ENCODE measurements at regions not wholly inside any gene's neighbourhood (a gene's known extent, or its start where the extent isn't known, plus 50 kb on each side); places are given as distances from the start of the nearest gene placed in this dataset.
"Not testable (repeated sequence)": the region's sequence is repeated elsewhere in the genome, so short reads cannot be mapped to it uniquely, and the experiment has no call there.

GRCh38 chr12:75699251-75699650 lies 187.8 kb upstream of the KRR1 start:
- DNase-seq: no peak

- no peak for DNase-seq
Measured at GRCh38 chr12:75698052-75698451, 186.6 kb upstream of the KRR1 start.

- no peak for DNase-seq
Measured at GRCh38 chr12:75695926-75696325, 184.5 kb upstream of the KRR1 start.

DNA sequence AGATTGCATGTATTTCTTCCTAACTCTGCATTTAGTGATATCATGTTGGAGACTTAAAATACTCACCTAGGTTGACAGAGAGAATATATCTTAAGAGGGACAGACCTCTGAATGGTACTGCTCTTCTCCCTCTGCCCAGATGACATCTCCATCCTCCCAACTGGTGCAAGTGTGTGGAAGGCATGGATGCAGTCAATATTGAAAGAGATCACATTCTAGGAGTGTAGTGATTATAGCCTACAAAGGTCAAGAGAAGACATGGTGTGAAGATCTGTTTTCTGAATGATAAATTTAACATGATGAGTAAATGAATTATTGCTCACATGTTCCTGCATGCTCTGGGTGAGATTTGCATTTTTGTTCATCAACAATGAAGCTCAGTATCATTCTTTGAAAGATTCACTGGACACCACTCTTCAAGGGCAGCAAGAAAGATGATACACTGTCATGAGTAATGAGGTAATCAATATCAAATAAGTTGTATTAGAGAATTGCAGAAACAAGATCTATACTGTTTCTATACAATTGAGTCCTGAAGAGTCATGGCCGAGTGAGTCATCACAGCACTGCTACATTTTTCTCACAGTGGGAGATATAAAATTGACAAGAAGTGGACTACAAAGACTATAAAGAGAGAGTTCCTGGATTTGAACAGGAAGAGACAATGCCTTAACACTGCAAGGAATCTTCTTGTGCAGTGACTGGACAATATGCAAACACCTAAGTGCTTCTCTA lies 183.3 kb upstream of the KRR1 start:
- no peak for DNase-seq

GRCh38 chr12:75692876-75693275 lies 181.5 kb upstream of the KRR1 start:
- DNase-seq: no peak

GRCh38 chr12:75690296-75690955 lies 179.0 kb upstream of the KRR1 start:
- DNase-seq: no peak

DNA sequence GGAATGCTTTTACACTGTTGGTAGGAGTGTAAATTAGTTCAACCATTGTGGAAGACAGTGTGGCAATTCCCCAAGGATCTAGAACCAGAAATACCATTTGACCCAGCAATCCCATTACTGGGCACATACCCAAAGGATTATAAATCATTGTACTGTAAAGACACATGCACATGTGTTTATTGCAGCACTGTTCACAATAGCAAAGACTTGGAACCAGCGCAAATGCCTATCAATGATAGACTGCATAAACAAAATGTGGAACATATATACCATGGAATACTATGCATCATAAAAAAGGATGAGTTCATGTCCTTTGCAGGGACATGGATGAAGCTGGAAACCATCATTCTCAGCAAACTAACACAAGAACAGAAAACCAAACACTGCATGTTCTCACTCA lies 174.8 kb upstream of the KRR1 start:
- not testable (repeated sequence) for DNase-seq

- DNase-seq: no peak
Measured at GRCh38 chr12:75685617-75686225, 174.3 kb upstream of the KRR1 start.

- DNase-seq: no peak
Measured at GRCh38 chr12:75684678-75685616, 173.5 kb upstream of the KRR1 start.

DNA sequence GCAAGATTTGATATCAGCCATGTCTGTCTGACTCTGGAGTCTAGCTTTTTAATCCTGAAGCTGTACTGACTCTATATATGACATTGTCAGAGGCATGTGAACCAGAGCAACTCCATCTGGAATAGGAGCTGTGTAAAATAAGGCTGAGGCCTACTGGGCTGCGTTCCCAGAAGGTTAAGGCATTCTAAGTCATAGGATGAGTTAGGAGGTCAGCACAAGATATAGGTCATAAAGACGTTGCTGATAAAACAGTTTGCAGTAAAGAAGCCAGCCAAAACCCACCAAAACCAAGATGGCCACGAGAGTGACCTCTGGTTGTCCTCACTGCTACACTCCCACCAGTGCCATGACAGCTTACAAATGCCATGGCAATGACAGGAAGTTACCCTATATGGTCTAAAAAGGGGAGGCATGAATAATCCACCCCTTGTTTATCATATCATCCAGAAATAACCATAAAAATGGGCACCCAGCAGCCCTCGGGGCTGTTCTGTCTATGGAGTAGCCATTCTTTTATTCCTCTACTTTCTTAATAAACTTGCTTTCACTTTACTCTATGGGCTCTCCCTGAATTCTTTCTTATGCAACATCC lies 172.7 kb upstream of the KRR1 start:
- not testable (repeated sequence) for DNase-seq

- no peak for DNase-seq
Measured at GRCh38 chr12:75683220-75683619, 171.8 kb upstream of the KRR1 start.

DNA sequence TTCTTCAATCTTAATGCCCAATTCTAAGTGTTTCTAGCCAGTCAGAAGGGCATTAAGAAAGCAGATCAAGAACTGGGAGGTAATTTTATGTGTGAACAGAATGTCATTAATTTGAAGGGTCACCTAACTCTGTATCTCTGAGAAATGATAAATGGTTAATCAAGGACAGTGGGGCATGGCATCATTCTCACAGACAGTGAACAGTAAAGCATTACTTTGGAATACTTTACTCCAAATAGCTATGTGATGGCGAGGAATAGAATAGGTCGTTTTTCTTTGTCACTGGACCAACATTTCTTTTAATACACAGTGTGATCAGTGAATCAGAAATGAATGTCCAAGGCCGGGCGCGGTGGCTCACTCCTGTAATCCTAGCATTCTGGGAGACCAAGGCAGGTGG lies 166.1 kb upstream of the KRR1 start:
- no peak for DNase-seq

DNA sequence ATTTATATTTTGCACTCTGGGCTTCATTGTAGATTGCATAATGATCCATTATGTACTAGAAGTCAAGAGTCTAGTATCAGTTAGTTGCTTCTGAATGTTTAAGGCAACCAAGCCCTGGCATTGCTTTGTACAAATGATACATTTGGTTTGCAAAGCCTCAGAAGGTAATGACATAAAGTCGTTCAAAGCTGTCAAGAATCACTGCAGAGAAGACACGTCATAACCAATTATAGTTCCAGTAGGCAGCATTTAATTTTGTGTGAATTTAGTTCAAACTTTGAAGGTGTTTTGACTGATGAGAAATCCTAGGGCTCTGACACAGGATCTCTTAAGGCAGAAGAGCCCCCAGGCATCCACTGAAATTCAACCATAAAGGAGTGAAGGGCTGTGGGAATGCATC lies 163.0 kb upstream of the KRR1 start:
- DNase-seq: no peak

GRCh38 chr12:75672200-75672599 lies 160.8 kb upstream of the KRR1 start:
- DNase-seq: no peak

- no peak for DNase-seq
Measured at GRCh38 chr12:75670216-75670615, 158.8 kb upstream of the KRR1 start.

- DNase-seq: no peak
Measured at GRCh38 chr12:75666939-75667334, 155.5 kb upstream of the KRR1 start.

DNA sequence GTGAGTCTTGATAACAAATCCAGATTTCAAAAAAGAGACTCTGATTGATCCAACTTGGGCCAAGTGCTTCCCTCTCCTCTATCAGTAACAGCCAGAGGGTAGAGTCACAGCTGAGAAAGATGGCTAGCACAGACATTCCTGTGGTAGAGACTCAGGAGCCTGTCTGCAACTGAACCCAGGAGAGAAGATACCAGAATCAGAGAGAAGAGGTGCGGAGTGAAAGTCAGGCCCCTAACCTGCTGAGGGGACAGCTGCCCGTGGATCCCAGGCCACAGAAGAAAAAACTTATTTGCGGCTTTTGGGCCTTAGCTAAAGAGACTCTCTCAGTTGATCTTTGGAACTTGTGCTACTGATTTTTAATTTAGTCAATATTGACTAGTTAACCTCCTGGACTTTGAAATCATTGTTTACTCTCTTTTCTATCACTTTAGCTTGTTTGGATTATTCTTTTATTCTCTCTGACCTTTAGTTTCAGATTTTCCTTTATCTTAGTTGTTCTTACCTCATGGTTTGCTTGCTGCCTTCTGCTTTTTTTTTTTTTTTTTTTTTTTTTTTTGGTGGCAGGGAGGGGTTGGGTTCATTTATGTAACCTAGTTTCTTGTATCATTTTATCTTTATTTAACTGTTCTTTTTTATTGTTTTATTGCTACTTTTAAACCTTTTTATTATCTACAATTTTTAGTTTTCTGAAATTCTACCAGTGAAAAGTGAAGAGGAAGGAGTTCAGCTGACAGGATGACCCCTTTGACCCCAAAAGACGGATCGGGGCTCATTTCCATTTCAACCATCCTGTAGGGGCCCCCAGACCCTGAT lies 154.9 kb upstream of the KRR1 start:
- no peak for DNase-seq

GRCh38 chr12:75665216-75665615 lies 153.8 kb upstream of the KRR1 start:
- no peak for DNase-seq

GRCh38 chr12:75662511-75663159 lies 151.2 kb upstream of the KRR1 start:
- DNase-seq: no peak

DNA sequence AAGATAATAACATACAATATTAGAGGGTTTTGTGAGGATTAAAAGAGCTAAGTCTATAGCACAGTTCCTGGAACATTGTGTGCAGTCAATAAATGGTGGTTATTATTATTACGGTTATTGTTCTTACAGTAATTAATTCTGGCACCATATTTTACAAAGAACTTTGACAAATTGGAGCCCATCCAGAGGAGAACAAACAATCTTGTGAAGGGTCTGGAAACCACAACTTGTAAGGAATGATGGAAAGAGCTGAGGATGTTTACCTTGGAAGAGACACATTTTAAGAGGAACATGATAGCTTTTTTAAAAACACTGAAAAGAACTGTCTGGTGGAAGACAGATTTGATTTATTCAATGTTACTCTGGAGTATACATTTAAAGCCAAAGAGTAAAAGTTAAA lies 150.5 kb upstream of the KRR1 start:
- DNase-seq: no peak

GRCh38 chr12:75660805-75661404 lies 149.5 kb upstream of the KRR1 start:
- DNase-seq: no peak

Data from CD4-positive, alpha-beta T cell treated with Interferon alpha-2 for 1 hour (primary cell).